Keratinocyte (primary cell): ENCODE measurements at regions not wholly inside any gene's neighbourhood (a gene's known extent, or its start where the extent isn't known, plus 50 kb on each side); places are given as distances from the start of the nearest gene placed in this dataset.

Source experiments
- DNase-seq: peaks from one replicate; pipeline ENCODE4 v3.0.0-alpha.2; 2011; ENCODE audit warnings: low read depth, missing footprints, low spot score
- FAIRE-seq: peaks from 2 replicates; lab custom pipeline; 2011; peaks lifted over from hg19 to GRCh38; lab: Jason Lieb, UNC
- H2AFZ ChIP-seq: 2 replicates; pipeline ENCODE4 v1.6.0; 2012; ENCODE audit warnings: low read length, control low read depth, inconsistent platforms; ENCODE audit not compliant: control insufficient read depth
- H3K27ac ChIP-seq: 2 replicates; pipeline ENCODE4 v1.5.1; 2011; ENCODE audit warnings: low read length; ENCODE audit not compliant: control insufficient read depth, insufficient read depth
- H3K27me3 ChIP-seq: 3 replicates; pipeline ENCODE4 v1.6.0; 2011; ENCODE audit warnings: low read length; ENCODE audit not compliant: control insufficient read depth, insufficient read depth; ENCODE audit errors: extremely low read depth
- H3K36me3 ChIP-seq, 2 experiments: 2 replicates in 1 of 2; 3 replicates in 1 of 2; pipeline ENCODE4 v1.5.1; 2011; ENCODE audit warnings: low read length in 2 of 2, mild to moderate bottlenecking in 1 of 2; ENCODE audit not compliant: control insufficient read depth in 2 of 2, insufficient read depth in 2 of 2; ENCODE audit errors: extremely low read depth in 1 of 2
- H3K4me1 ChIP-seq: 3 replicates; pipeline ENCODE4 v1.5.1; 2011; ENCODE audit warnings: low read length; ENCODE audit not compliant: control insufficient read depth, insufficient read depth; ENCODE audit errors: extremely low read depth
- H3K4me2 ChIP-seq: 3 replicates; pipeline ENCODE4 v1.6.0; 2011; ENCODE audit warnings: low read depth, low read length; ENCODE audit not compliant: control insufficient read depth, insufficient read depth; ENCODE audit errors: extremely low read depth
- H3K4me3 ChIP-seq, 3 experiments: fragments of 200-600 bp in 1 of 3; sonication (generic) in 1 of 3; 2 replicates in 2 of 3; 3 replicates in 1 of 3; pipeline ENCODE4 v1.5.1; 2011 to 2016; ENCODE audit warnings: low read length in 3 of 3, mild to moderate bottlenecking in 3 of 3, control low read depth in 2 of 3, inconsistent platforms in 1 of 3, low read depth in 1 of 3, mixed read lengths in 1 of 3, mixed run types in 1 of 3, moderate library complexity in 1 of 3; ENCODE audit not compliant: control insufficient read depth in 2 of 3, insufficient read depth in 2 of 3; ENCODE audit errors: extremely low read depth in 1 of 3
- H3K79me2 ChIP-seq: 2 replicates; pipeline ENCODE4 v1.6.0; 2012; ENCODE audit warnings: low read length; ENCODE audit not compliant: control insufficient read depth, insufficient read depth
- H3K9ac ChIP-seq: 3 replicates; pipeline ENCODE4 v1.6.0; 2011; ENCODE audit warnings: low read length; ENCODE audit not compliant: control insufficient read depth, insufficient read depth; ENCODE audit errors: extremely low read depth
- H3K9me1 ChIP-seq: 3 replicates; pipeline ENCODE4 v1.6.0; 2011; ENCODE audit warnings: low read length; ENCODE audit not compliant: control insufficient read depth, insufficient read depth; ENCODE audit errors: extremely low read depth
- H3K9me3 ChIP-seq: 2 replicates; pipeline ENCODE4 v1.5.1; 2012; ENCODE audit warnings: low read depth, low read length; ENCODE audit not compliant: control insufficient read depth
- H4K20me1 ChIP-seq: 3 replicates; pipeline ENCODE4 v1.6.0; 2011; ENCODE audit warnings: low read length; ENCODE audit not compliant: control insufficient read depth, insufficient read depth; ENCODE audit errors: extremely low read depth
- EZH2 ChIP-seq: IDR thresholded peaks from one replicate; pipeline ENCODE4 v1.6.1; 2012; ENCODE audit warnings: inconsistent platforms, mild to moderate bottlenecking, low read length, moderate library complexity
- dilution Hi-C: fragments of 300-500 bp; cut with MboI; formaldehyde crosslinking; loops from one replicate; pipeline ENCODE4 v1.7.0; 2020; ENCODE audit warnings: low sequenced_read_pairs; ENCODE audit not compliant: extremely low pct_ligation_motif_present
- TF ChIP-seq, protein P1 (sequence below), 3 experiments: IDR thresholded peaks in 1 of 3; conservative IDR thresholded peaks in 1 of 3; optimal IDR thresholded peaks in 1 of 3; 2 replicates in 2 of 3; 3 replicates in 1 of 3; pipeline versions ENCODE3 to v1.5.1; 2011; ENCODE audit warnings: low read length in 3 of 3, mild to moderate bottlenecking in 3 of 3, moderate library complexity in 2 of 3, control low read depth in 1 of 3, inconsistent platforms in 1 of 3; ENCODE audit not compliant: insufficient read depth in 2 of 3; ENCODE audit errors: extremely low read depth in 1 of 3

DNA sequence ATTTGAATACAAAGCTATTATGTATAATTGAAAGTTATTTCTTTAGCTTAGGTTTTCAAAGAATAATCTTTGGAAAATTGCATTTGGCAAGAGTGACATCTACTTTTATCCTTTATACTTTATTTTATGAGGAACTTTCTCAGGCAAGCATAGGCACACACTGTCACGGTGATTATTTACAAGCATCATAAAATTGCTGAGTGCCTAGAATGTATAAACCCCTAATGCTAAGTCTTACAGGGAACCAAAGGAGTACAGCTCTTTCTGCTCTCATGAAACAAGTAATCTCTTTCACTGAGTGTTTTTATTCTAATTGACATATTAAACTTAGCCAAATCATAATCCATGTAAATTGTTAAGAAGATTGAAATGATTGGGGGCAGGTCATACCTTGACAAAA lies 154.9 kb downstream of the FSCB start:
- no peaks in the 10 kb centered on the region for H3K9me3 ChIP-seq
- H2AFZ ChIP-seq: no peak overlapping the region
- TF ChIP-seq, protein P1, sequence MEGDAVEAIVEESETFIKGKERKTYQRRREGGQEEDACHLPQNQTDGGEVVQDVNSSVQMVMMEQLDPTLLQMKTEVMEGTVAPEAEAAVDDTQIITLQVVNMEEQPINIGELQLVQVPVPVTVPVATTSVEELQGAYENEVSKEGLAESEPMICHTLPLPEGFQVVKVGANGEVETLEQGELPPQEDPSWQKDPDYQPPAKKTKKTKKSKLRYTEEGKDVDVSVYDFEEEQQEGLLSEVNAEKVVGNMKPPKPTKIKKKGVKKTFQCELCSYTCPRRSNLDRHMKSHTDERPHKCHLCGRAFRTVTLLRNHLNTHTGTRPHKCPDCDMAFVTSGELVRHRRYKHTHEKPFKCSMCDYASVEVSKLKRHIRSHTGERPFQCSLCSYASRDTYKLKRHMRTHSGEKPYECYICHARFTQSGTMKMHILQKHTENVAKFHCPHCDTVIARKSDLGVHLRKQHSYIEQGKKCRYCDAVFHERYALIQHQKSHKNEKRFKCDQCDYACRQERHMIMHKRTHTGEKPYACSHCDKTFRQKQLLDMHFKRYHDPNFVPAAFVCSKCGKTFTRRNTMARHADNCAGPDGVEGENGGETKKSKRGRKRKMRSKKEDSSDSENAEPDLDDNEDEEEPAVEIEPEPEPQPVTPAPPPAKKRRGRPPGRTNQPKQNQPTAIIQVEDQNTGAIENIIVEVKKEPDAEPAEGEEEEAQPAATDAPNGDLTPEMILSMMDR (optimal IDR thresholded peaks at IDR 0.05 in 1 of 3, IDR thresholded peaks at IDR 0.05 in 1 of 3, conservative IDR thresholded peaks at IDR 0.05 in 1 of 3; ENCODE audit: extremely low read depth in 1 of 3, insufficient read depth in 2 of 3, low read length in 3 of 3): no peak
- no peak overlapping the region for H3K9ac ChIP-seq
- no peaks in the 10 kb centered on the region for H3K9me1 ChIP-seq
- FAIRE-seq (no peak), DNase-seq (no peak)
- H3K4me3 ChIP-seq: no peak overlapping the region
- no peak overlapping the region for H3K4me2 ChIP-seq
- no peaks in the 10 kb centered on the region for H3K36me3 ChIP-seq
- H3K27ac ChIP-seq: no peak overlapping the region
- no peaks in the 10 kb centered on the region for H3K27me3 ChIP-seq
- no peaks in the 10 kb centered on the region for H3K79me2 ChIP-seq
- dilution Hi-C loops: no loop called here
- no peaks in the 10 kb centered on the region for H4K20me1 ChIP-seq
- H3K4me1 ChIP-seq: no peaks in the 10 kb centered on the region

DNA sequence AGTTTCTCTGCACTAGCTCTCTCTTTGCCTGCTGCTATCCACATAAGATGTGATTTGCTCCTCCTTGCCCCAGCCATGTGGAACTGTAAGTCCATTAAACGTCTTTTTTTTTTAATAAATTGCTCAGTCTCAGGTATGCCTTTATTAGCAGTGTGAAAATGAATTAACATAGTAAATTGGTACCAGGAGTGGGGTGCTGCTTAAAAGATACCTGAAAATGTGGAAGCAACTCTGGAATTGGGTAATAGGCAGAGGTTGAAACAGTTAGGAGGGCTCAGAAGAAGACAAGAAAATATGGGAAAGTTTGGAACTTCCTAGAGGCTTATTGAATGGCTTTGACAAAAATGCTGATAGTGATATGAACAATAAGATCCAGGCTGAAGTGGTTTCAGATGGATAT lies 159.8 kb downstream of the FSCB start:
- no peak overlapping the region for H2AFZ ChIP-seq
- no peak overlapping the region for H3K4me3 ChIP-seq
- H3K36me3 ChIP-seq: no peaks in the 10 kb centered on the region
- dilution Hi-C loops: no loop called here
- DNase-seq (no peak), FAIRE-seq (no peak)
- H3K9me1 ChIP-seq: no peaks in the 10 kb centered on the region
- no peaks in the 10 kb centered on the region for H3K27me3 ChIP-seq
- no peaks in the 10 kb centered on the region for H3K79me2 ChIP-seq
- H3K9me3 ChIP-seq: no peaks in the 10 kb centered on the region
- TF ChIP-seq EZH2: no peak
- TF ChIP-seq, protein P1 (optimal IDR thresholded peaks at IDR 0.05 in 1 of 3, IDR thresholded peaks at IDR 0.05 in 1 of 3, conservative IDR thresholded peaks at IDR 0.05 in 1 of 3; ENCODE audit: extremely low read depth in 1 of 3, insufficient read depth in 2 of 3, low read length in 3 of 3): no peak
- H3K27ac ChIP-seq: no peak overlapping the region
- no peaks in the 10 kb centered on the region for H4K20me1 ChIP-seq
- no peak overlapping the region for H3K4me2 ChIP-seq
- H3K4me1 ChIP-seq: no peaks in the 10 kb centered on the region
- H3K9ac ChIP-seq: no peak overlapping the region
